Activated T-cell treated with anti-CD3 and anti-CD28 coated beads, Interleukin-2, amount 50 U/mL, for 1 hour (primary cell): ENCODE measurements at regions not wholly inside any gene's neighbourhood (a gene's known extent, or its start where the extent isn't known, plus 50 kb on each side); places are given as distances from the start of the nearest gene placed in this dataset.

Experiments used
- DNase-seq: peaks from one replicate; pipeline ENCODE4 v3.0.0-alpha.2; 2020

GRCh38 chr12:66919466-66919865 lies 240.6 kb upstream of the GRIP1 start:
- DNase-seq, result no peak

- DNase-seq, result no peak
Measured at GRCh38 chr12:66920205-66920604, 241.3 kb upstream of the GRIP1 start.

- DNase-seq, result no peak
Measured at GRCh38 chr12:66921151-66921550, 242.3 kb upstream of the GRIP1 start.

GRCh38 chr12:66925083-66925482 lies 246.2 kb upstream of the GRIP1 start:
- no peak for DNase-seq

- DNase-seq, result no peak
Measured at GRCh38 chr12:66929121-66929520, 250.2 kb upstream of the GRIP1 start.

GRCh38 chr12:66931091-66931490 lies 252.2 kb upstream of the GRIP1 start:
- no peak for DNase-seq

- no peak for DNase-seq
Measured at GRCh38 chr12:66932126-66932525, 253.2 kb upstream of the GRIP1 start.

GRCh38 chr12:66934302-66935062 lies 255.6 kb upstream of the GRIP1 start:
- no peak for DNase-seq

GRCh38 chr12:66941150-66941549 lies 262.3 kb upstream of the GRIP1 start:
- no peak for DNase-seq

- no peak for DNase-seq
Measured at GRCh38 chr12:66942741-66943465, 264.0 kb upstream of the GRIP1 start.

- DNase-seq, result no peak
Measured at GRCh38 chr12:66944365-66944764, 265.5 kb upstream of the GRIP1 start.

GRCh38 chr12:66945189-66945817 lies 266.4 kb upstream of the GRIP1 start:
- no peak for DNase-seq

GRCh38 chr12:66947119-66947518 lies 268.2 kb upstream of the GRIP1 start:
- DNase-seq, result no peak

- DNase-seq, result no peak
Measured at GRCh38 chr12:66952668-66953067, 273.8 kb upstream of the GRIP1 start.

GRCh38 chr12:66956300-66956699 lies 277.4 kb upstream of the GRIP1 start:
- no peak for DNase-seq

GRCh38 chr12:66959276-66959675 lies 280.4 kb upstream of the GRIP1 start:
- DNase-seq, result no peak

GRCh38 chr12:66960006-66960405 lies 281.1 kb upstream of the GRIP1 start:
- no peak for DNase-seq

GRCh38 chr12:66960704-66961690 lies 282.1 kb upstream of the GRIP1 start:
- no peak for DNase-seq

GRCh38 chr12:66962290-66962689 lies 283.4 kb upstream of the GRIP1 start:
- DNase-seq, result no peak

- no peak for DNase-seq
Measured at GRCh38 chr12:66963901-66964300, 285.0 kb upstream of the GRIP1 start.

- DNase-seq, result peak; percentile 17
Measured at GRCh38 chr12:66964629-66965028, 285.8 kb upstream of the GRIP1 start.

- DNase-seq, result no peak
Measured at GRCh38 chr12:66965621-66966020, 286.7 kb upstream of the GRIP1 start.

- no peak for DNase-seq
Measured at GRCh38 chr12:66971816-66972215, 292.9 kb upstream of the GRIP1 start.
